ENCODE measurements at regions not wholly inside any gene's neighbourhood (a gene's known extent, or its start where the extent isn't known, plus 50 kb on each side); places are given as distances from the start of the nearest gene placed in this dataset.
"Not testable (repeated sequence)": the region's sequence is repeated elsewhere in the genome, so short reads cannot be mapped to it uniquely, and the experiment has no call there.

- DNase-seq (ENCODE audit: low spot score) = not testable (repeated sequence)
Measured at GRCh38 chr5:44756097-44756496, 52.6 kb upstream of the MRPS30 start.

- DNase-seq (ENCODE audit: low spot score) = no peak
Measured at GRCh38 chr5:44747396-44747795, 61.4 kb upstream of the MRPS30 start.

- no peak for DNase-seq (ENCODE audit: low spot score)
Measured at GRCh38 chr5:44740660-44741059, 68.1 kb upstream of the MRPS30 start.

DNA sequence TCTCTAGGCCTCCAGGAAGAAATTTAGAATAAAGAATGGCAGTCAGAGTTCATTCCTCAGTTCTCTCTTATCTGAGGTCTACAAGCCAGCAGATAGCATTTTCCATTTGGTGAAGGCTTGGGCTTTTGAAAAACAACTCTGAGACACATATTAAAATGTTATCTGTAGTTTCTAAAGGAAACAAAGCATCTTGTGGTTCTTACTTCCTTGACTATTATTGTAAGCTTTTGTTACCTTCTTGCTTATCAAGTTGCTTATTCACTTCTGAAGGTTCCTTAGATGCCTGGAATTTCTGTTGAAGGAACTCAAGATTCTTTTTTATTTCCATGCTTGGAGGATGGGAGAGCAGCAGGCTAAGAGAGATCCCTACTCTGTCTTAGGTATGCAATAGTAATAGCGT lies 79.2 kb upstream of the MRPS30 start:
- DNase-seq (ENCODE audit: low spot score) = no peak

DNA sequence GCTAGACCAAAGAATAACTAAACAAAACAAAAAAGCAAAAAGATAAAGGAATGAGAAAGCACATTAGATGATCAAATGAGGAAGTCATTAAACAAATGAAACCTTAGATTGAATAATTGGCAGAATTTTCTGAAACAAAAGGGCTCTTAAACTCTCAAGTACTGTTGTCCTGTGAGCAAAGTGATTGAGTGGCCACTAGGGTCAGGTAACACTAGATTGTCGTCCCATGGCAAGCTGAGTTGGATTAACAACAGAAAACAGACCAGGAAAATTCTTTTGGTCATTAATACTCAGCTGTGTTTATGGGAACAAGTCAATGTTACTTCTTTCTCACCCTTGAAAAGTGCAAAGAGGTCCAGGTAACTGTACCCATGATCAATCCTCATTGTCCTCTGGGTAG lies 81.6 kb upstream of the MRPS30 start:
- DNase-seq (ENCODE audit: low spot score) = no peak

DNA sequence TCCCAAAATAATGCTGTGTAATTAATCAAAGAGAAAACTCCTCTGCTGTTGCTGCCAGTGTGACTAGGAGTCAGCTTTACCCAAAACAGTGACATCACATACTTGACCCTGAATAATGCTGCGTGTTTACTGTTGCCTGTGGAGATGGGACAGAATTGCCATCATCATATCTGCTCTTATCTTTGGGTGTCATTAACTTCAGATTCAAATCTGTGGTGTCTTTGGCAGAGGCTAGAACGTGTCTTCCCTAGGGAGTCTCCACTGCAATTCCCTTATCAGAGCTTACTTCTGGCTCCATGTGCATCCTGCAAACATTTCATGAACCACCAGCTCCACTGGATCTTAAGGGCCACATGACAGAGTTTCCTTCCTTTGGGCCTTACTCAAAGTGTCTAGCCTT lies 88.9 kb upstream of the MRPS30 start:
- DNase-seq (ENCODE audit: low spot score) = no peak

DNA sequence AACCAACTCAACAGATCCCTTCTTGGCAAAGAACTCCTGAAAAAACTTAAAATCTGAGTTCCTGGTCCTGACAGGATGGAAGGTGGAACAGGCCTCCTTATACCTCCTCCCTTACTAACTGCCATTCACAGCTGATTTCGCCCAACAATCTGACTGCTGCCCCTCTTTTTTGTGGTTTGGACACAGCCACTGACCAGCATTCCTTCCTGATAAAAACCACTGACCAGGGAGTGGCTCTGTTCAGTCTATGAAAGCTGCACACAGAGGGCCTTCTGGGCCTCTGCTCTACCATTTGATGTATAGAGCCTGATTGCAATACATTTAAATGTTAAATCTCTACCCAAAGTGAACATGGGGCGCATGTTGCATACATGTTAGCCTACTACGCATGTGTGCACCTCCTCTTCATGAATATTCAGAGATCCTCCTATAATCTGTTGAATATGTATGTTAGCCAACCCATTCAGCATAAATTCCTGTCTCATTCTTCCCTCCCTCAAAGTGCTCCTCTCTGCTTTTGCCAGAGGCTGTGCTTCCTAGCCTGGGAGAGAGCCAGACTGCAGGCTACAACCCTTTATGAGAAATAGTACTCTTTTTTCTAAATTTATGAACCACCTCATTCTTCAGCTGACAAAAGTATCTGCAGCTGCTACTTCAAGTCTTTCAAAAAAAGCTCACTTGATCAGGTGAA lies 93.7 kb upstream of the MRPS30 start:
- no peak for DNase-seq (ENCODE audit: low spot score)

GRCh38 chr5:44713446-44713845 lies 95.3 kb upstream of the MRPS30 start:
- DNase-seq (ENCODE audit: low spot score) = no peak

DNA sequence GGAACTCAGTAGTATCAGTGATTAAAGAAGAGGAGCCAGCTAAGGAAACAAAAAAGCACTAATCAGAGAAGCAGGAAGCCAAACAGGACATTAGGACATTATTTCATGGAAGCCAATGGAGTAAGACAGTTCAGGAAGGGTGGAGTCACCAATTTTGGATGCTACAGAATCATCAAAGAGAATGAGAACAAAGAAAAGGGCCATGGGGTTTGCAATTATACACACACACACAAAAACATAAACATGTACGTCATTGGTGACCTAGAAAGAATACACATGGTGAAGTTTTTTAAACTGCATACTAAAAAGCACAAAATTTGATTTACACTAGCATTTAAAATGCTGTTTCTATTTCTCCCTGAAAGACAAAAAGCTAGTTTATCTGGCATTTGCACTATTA lies 96.8 kb upstream of the MRPS30 start:
- DNase-seq (ENCODE audit: low spot score) = no peak

GRCh38 chr5:44708602-44709001 lies 100.1 kb upstream of the MRPS30 start:
- DNase-seq (ENCODE audit: low spot score) = no peak

DNA sequence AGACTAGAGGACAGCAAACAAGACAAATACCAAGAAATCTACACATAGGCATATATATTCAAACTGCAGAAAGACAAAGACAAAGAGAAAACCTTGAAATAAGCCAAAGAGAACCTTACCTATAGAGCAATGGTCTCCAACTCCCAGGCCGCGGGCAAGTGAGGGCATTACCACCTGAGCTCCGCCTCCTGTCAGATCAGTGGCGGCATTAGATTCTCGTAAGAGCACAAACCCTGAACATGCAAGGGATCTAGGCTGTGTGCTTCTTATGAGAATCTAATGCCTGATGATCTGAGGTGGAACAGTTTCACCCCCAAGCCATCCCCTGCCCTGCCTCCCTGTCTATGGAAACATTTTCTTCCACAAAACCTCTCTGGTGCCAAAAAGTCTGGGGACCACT lies 101.0 kb upstream of the MRPS30 start:
- no peak for DNase-seq (ENCODE audit: low spot score)

DNA sequence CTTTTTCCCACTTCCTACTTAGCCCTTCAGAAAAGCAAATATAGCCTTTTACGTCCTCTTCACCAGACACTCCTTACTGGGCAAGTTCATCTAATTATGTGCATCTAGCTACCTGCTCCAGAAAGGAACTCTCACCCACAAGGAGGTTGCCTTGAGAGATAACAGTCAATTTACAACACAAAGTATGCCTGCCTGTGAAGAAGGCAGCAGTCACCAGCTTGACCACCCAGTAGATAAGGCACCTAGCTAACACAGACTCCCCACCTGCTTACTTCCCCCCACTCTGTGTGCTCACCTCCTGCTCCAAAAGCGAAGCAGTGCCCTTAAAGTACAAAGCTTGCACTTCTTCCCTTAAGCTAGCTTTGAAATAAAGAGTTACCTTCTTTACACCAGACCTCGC lies 111.7 kb upstream of the MRPS30 start:
- no peak for DNase-seq (ENCODE audit: low spot score)

DNA sequence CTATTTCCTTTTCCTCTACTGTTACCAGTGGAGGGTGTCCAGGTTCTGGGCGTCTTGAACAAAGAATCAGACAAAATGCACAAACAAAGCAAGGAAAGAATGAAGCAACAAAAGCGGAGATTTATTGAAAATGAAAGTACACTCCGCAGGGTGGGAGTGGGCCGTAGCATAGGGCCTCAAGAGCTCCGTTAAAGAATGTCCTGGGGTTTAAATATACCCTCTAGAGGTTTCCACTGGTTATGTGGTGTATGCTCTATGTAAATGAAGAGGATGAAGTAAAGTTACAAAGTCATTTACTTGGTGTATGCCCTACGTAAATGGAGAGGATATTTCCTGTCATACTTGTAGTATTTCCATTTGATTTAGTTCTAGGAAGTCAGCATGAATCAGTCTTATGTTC lies 113.5 kb upstream of the MRPS30 start:
- DNase-seq (ENCODE audit: low spot score) = no peak

DNA sequence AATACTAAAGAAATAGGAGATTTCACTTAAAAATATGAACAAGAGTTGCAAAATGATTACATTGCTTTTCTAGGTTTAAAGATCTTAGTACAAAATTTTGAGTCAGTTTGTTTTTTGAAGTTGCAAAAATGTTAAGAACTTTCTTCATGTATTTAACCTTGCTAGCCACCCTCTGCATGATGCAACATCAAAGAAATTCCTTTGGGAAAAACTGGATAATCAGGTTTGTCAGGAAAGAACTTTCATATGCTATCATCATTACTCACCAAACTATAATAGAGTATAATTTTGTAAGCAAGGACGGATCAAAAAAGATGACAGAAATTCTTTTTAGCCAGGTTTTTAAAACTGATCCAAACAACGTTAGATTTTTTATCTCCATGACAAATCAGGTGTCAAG lies 116.9 kb upstream of the MRPS30 start:
- DNase-seq (ENCODE audit: low spot score) = no peak

DNA sequence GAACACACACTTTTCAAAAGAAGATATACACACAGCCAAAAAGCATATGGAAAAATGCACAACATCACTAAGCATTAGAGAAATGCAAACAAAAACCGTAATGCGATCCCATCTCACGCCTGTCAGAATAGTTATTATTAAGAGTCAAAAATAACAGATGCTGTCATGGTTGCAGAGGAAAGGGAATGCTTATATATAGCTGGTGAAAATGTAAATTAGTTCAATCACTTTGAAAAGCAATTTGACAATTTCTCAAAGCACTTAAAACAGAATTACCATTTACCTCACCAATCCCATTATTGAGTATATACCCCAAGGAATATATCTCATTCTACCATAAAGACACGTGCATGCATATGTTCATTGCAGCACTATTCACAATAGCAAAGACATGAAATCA lies 126.8 kb upstream of the MRPS30 start:
- no peak for DNase-seq (ENCODE audit: low spot score)

GRCh38 chr5:44679214-44679613 lies 129.5 kb upstream of the MRPS30 start:
- DNase-seq (ENCODE audit: low spot score) = no peak

DNA sequence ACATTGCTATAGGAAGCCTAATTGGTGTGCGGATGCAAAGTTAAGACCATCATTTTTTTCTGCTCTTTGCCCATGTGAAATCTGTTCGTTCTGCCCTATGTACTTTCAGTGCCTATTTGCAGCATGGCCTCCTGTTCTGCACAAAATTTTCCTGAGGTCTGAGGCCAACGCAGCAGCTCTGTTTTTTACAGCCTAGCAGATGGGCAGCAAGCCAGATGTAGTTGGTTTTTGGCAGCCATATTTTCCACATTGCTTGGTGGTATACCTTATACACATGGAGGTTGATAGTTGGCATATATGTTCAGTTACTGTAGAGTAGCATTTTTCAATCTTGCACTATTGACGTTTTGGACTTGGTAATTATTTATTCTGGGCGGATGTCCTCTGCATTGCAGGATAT lies 133.5 kb upstream of the MRPS30 start:
- no peak for DNase-seq (ENCODE audit: low spot score)

DNA sequence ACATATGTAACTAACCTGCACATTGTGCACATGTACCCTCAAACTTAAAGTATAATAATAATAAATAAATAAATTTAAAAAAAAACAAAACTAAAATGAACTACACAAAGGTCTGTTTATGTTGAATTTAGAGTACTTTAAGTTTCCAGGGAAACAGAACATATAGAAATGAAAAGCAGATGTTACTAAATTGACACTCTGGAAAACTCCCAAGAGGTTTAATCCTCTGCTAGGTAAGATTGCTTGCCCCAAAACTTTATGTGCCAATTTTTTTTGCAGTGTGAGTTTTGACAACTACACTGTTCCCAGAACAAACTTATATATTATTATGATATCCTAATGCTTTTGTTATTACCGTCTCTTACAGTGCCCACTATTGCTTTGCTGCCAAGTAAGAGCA lies 134.3 kb upstream of the MRPS30 start:
- DNase-seq (ENCODE audit: low spot score) = no peak

GRCh38 chr5:44668471-44668870 lies 140.3 kb upstream of the MRPS30 start:
- not testable (repeated sequence) for DNase-seq (ENCODE audit: low spot score)

DNA sequence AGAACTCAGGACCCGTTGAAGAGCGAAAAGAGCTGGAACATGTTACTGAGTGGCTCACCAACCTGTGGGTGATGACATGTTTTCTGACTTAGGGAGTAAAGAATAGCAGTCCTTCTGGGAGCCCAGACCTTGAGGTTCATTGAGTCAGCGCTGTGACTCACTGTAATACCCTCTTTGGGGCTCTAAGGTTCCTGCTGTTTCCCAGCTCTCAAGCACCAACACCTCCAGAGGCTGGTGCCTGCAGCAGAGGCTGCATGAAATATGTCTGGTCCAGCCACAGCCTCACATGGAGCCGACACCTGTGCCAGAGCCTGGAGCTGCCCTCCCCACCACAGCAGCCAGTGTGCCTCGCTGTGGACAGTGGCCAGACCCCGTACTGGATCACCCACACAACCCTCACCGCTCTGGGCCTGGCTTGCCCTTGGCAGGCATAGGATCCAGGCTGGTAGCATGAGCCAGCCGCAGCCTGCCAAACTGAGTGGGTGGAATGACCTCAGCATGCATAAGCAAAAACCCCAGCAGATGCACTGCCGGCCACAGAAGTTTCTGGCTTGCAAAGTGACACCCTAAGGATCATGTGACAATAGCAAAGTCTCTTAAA lies 143.5 kb upstream of the MRPS30 start:
- no peak for DNase-seq (ENCODE audit: low spot score)

DNA sequence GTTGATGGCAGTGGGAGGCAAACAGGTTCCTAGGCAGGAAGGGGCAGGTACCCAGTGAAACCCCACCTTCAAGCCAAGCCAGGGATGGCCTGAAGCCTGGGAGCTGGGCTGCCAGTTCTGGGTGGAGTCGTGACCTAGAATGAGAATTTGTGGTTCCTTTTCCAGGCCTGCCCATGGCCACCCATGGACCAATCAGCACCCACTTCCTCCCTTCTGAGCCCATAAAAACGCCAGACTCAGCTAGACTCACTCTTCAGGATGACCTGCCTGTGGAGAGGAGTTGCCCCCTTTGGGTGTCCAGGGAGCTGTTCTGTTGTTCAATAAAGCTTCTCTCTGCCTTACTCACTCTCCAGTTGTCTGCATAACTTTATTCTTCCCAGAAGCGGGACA lies 144.0 kb upstream of the MRPS30 start:
- no peak for DNase-seq (ENCODE audit: low spot score)

DNA sequence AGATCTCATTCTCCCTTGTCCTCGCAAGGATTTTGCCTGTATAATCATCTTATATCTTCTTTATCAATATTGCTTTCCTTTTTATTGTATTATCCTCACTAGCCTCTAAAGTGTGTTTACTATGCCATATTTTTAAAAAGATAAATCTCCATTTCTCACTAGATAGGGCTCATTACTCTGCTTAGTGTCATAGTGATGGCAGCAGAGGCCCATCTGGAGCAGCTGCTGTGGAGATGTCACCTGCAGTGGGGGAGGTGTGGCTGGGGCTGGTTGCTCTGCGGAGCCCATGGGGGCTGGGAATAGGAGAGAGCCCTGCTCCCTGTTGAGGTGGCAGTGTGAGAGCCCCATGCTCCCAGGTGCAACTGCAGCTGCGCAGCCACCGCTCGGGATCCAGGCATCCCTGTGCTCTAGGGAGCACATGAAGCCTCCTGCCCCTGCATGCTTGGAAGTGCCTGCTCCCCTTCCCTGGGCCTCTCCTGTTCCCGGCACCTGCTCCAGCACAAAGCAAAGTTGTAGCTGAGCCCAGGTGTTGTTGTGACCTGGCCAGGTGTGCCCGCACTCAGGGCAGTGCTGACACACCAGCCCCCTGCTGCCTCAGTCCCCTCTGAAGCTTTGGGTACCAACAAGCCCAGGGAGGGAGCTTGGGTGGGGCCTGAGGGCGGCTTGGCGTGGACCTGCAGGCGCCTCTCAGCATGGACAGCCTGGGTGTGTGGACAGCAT lies 144.6 kb upstream of the MRPS30 start:
- no peak for DNase-seq (ENCODE audit: low spot score)

GRCh38 chr5:44661851-44662250 lies 146.9 kb upstream of the MRPS30 start:
- no peak for DNase-seq (ENCODE audit: low spot score)

- DNase-seq (ENCODE audit: low spot score) = no peak
Measured at GRCh38 chr5:44660251-44660650, 148.5 kb upstream of the MRPS30 start.

Measured in hepatic stellate cell (primary cell).